HCT116 (cell line): ENCODE measurements at regions not wholly inside any gene's neighbourhood (a gene's known extent, or its start where the extent isn't known, plus 50 kb on each side); places are given as distances from the start of the nearest gene placed in this dataset.

ENCODE experiments used
- CEBPB ChIP-seq: IDR thresholded peaks from 2 replicates; pipeline ENCODE4 v1.6.1; 2012; ENCODE audit warnings: low read depth
- EZH2 ChIP-seq: fragments of 200-600 bp; sonication (generic); IDR thresholded peaks from 2 replicates; pipeline ENCODE4 v1.6.1; 2017; ENCODE audit warnings: antibody characterized with exemption, mixed run types
- EZH2phosphoT487 ChIP-seq: fragments of 200-600 bp; IDR thresholded peaks from 2 replicates; pipeline ENCODE4 v1.6.1; 2018; ENCODE audit warnings: antibody characterized with exemption, borderline replicate concordance
- POLR2A ChIP-seq: IDR thresholded peaks from 2 replicates; pipeline ENCODE4 v1.7.0; 2011; ENCODE audit warnings: borderline replicate concordance; ENCODE audit not compliant: insufficient read depth, insufficient read length; ENCODE audit errors: extremely low read depth
- POLR2AphosphoS5 ChIP-seq: IDR thresholded peaks from 2 replicates; pipeline ENCODE4 v1.6.1; 2011; ENCODE audit warnings: mild to moderate bottlenecking, low read depth, low read length, moderate library complexity
- RAD21 ChIP-seq: IDR thresholded peaks from 2 replicates; pipeline ENCODE4 v1.6.1; 2012; ENCODE audit warnings: low read depth, mild to moderate bottlenecking
- SP1 ChIP-seq: IDR thresholded peaks from 2 replicates; pipeline ENCODE4 v1.6.1; 2012; ENCODE audit warnings: low read depth
- YY1 ChIP-seq: IDR thresholded peaks from 2 replicates; pipeline ENCODE4 v1.6.1; 2011; ENCODE audit warnings: low read length, low read depth, moderate library complexity, mild to moderate bottlenecking; ENCODE audit not compliant: insufficient replicate concordance; ENCODE audit errors: extremely low read depth
- TF ChIP-seq, protein P1 (sequence below), 3 experiments: fragments of 200-600 bp in 1 of 3; sonication (generic) in 1 of 3; IDR thresholded peaks in 2 of 3; conservative IDR thresholded peaks in 1 of 3; 2 replicates each; pipeline ENCODE4 v1.5.1; 2012 to 2017; ENCODE audit warnings: low read depth in 2 of 3, low read length in 2 of 3, antibody characterized with exemption in 1 of 3, borderline replicate concordance in 1 of 3, control low read depth in 1 of 3, mild to moderate bottlenecking in 1 of 3, mixed read lengths in 1 of 3, mixed run types in 1 of 3, moderate library complexity in 1 of 3; ENCODE audit not compliant: insufficient read depth in 1 of 3
- TF ChIP-seq, protein P2 (sequence below): IDR thresholded peaks from 2 replicates; pipeline ENCODE4 v1.6.1; 2012; ENCODE audit warnings: low read depth
- TF ChIP-seq, protein P3 (sequence below): IDR thresholded peaks from 2 replicates; pipeline ENCODE4 v1.6.1; 2012

DNA sequence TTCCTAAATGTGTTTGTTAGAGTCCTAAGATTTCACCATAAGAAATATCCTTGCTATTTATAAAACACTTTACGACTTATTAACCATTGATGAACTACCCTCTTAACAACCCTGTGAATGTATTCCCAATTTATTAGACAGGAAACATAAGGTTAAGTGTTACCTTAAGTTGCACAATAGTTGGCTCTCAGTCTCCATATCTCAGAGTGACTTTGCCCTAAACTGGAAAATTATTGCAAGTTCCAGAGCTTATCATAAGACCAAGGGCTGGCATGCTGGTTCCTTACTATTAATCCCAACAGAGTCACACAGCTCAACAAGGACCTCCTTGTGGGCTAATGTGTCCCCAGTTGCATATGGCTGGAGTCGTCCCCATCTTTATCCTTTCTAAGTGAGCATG is 165.8 kb downstream of the INSIG2 start:
- TF ChIP-seq CEBPB (no peak), POLR2AphosphoS5 (no peak), POLR2A (no peak), EZH2phosphoT487 (no peak), EZH2 (no peak), YY1 (no peak), RAD21 (no peak), SP1 (no peak)
- TF ChIP-seq, protein P1, sequence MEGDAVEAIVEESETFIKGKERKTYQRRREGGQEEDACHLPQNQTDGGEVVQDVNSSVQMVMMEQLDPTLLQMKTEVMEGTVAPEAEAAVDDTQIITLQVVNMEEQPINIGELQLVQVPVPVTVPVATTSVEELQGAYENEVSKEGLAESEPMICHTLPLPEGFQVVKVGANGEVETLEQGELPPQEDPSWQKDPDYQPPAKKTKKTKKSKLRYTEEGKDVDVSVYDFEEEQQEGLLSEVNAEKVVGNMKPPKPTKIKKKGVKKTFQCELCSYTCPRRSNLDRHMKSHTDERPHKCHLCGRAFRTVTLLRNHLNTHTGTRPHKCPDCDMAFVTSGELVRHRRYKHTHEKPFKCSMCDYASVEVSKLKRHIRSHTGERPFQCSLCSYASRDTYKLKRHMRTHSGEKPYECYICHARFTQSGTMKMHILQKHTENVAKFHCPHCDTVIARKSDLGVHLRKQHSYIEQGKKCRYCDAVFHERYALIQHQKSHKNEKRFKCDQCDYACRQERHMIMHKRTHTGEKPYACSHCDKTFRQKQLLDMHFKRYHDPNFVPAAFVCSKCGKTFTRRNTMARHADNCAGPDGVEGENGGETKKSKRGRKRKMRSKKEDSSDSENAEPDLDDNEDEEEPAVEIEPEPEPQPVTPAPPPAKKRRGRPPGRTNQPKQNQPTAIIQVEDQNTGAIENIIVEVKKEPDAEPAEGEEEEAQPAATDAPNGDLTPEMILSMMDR (IDR thresholded peaks at IDR 0.05 in 2 of 3, conservative IDR thresholded peaks at IDR 0.05 in 1 of 3; ENCODE audit: borderline replicate concordance in 1 of 3, insufficient read depth in 1 of 3, low read depth in 2 of 3, low read length in 2 of 3) = no peak
- TF ChIP-seq, protein P2, sequence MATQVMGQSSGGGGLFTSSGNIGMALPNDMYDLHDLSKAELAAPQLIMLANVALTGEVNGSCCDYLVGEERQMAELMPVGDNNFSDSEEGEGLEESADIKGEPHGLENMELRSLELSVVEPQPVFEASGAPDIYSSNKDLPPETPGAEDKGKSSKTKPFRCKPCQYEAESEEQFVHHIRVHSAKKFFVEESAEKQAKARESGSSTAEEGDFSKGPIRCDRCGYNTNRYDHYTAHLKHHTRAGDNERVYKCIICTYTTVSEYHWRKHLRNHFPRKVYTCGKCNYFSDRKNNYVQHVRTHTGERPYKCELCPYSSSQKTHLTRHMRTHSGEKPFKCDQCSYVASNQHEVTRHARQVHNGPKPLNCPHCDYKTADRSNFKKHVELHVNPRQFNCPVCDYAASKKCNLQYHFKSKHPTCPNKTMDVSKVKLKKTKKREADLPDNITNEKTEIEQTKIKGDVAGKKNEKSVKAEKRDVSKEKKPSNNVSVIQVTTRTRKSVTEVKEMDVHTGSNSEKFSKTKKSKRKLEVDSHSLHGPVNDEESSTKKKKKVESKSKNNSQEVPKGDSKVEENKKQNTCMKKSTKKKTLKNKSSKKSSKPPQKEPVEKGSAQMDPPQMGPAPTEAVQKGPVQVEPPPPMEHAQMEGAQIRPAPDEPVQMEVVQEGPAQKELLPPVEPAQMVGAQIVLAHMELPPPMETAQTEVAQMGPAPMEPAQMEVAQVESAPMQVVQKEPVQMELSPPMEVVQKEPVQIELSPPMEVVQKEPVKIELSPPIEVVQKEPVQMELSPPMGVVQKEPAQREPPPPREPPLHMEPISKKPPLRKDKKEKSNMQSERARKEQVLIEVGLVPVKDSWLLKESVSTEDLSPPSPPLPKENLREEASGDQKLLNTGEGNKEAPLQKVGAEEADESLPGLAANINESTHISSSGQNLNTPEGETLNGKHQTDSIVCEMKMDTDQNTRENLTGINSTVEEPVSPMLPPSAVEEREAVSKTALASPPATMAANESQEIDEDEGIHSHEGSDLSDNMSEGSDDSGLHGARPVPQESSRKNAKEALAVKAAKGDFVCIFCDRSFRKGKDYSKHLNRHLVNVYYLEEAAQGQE = no peak
- TF ChIP-seq, protein P3, sequence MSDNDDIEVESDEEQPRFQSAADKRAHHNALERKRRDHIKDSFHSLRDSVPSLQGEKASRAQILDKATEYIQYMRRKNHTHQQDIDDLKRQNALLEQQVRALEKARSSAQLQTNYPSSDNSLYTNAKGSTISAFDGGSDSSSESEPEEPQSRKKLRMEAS = no peak
